ENCODE measurements at regions not wholly inside any gene's neighbourhood (a gene's known extent, or its start where the extent isn't known, plus 50 kb on each side); places are given as distances from the start of the nearest gene placed in this dataset.

GRCh38 chr1:213675043-213675442 lies 312.7 kb upstream of the PROX1 start:
- POLR2A ChIA-PET, result no interaction called here
- BruUV-seq (replicated peaks), result no TSS peak
- H3K9me3 ChIP-seq (ENCODE audit: control insufficient read depth, insufficient read depth, low read depth, low read length), result no peaks in the 10 kb centered on the region
- TF ChIP-seq POLR2AphosphoS5 (IDR thresholded peaks at IDR 0.05; ENCODE audit: low read depth, low read length) (no peak), REST (IDR thresholded peaks at IDR 0.05; ENCODE audit: insufficient read depth in 1 of 2, low read depth in 2 of 2, low read length in 1 of 2) (no peak), SIN3A (IDR thresholded peaks at IDR 0.05; ENCODE audit: borderline replicate concordance, insufficient read depth, low read depth, low read length) (no peak), TCF7L2 (IDR thresholded peaks at IDR 0.05; ENCODE audit: low read depth, low read length) (no peak)
- no peak overlapping the region for H3K27ac ChIP-seq (ENCODE audit: low read length)
- no peaks in the 10 kb centered on the region for H3K4me1 ChIP-seq (ENCODE audit: control insufficient read depth, insufficient read depth, low read length)
- intact Hi-C loops (cut with micrococcal nuclease; ENCODE audit: unreplicated experiment), result no loop called here
- H3K36me3 ChIP-seq (ENCODE audit: control insufficient read depth, insufficient read depth, low read length), result no peaks in the 10 kb centered on the region
- no peaks in the 10 kb centered on the region for H3K27me3 ChIP-seq (ENCODE audit: control insufficient read depth, insufficient read depth, low read length)
- no peak overlapping the region for H3K4me3 ChIP-seq (ENCODE audit: low read depth in 2 of 2, low read length in 2 of 2)
- in situ Hi-C loops (cut with HindIII; ENCODE audit: low pct_unique_long_range_greater_than_20kb, low sequenced_read_pairs), result no loop called here
- ATAC-seq (no peak), DNase-seq (ENCODE audit: low read depth, low spot score) (no peak)
- CTCF ChIA-PET, result no interaction called here

- Histone ChIP-seq H3K27ac (ENCODE audit: low read length) (no peak overlapping the region), H3K27me3 (ENCODE audit: control insufficient read depth, insufficient read depth, low read length) (no peaks in the 10 kb centered on the region), H3K9me3 (ENCODE audit: control insufficient read depth, insufficient read depth, low read depth, low read length) (no peaks in the 10 kb centered on the region), H3K4me1 (ENCODE audit: control insufficient read depth, insufficient read depth, low read length) (no peaks in the 10 kb centered on the region), H3K4me3 (ENCODE audit: low read depth in 2 of 2, low read length in 2 of 2) (no peak overlapping the region), H3K36me3 (ENCODE audit: control insufficient read depth, insufficient read depth, low read length) (no peaks in the 10 kb centered on the region)
- ATAC-seq (no peak), DNase-seq (ENCODE audit: low read depth, low spot score) (no peak)
- intact Hi-C loops (cut with micrococcal nuclease; ENCODE audit: unreplicated experiment) (no loop called here), in situ Hi-C loops (cut with HindIII; ENCODE audit: low pct_unique_long_range_greater_than_20kb, low sequenced_read_pairs) (no loop called here)
- no peak for TF ChIP-seq SIN3A (IDR thresholded peaks at IDR 0.05; ENCODE audit: borderline replicate concordance, insufficient read depth, low read depth, low read length)
- TF ChIP-seq POLR2AphosphoS5 (IDR thresholded peaks at IDR 0.05; ENCODE audit: low read depth, low read length), result no peak
- TF ChIP-seq REST (IDR thresholded peaks at IDR 0.05; ENCODE audit: insufficient read depth in 1 of 2, low read depth in 2 of 2, low read length in 1 of 2), result no peak
- no peak for TF ChIP-seq TCF7L2 (IDR thresholded peaks at IDR 0.05; ENCODE audit: low read depth, low read length)
- no peak for TF ChIP-seq CTCF (IDR thresholded peaks at IDR 0.05)
- ChIA-PET POLR2A (no interaction called here), CTCF (no interaction called here)
- no TSS peak for BruUV-seq (replicated peaks)
These were observed 311.0 kb upstream of the PROX1 start for GRCh38 chr1:213676736-213677135.

Data from Panc1 (cell line).